Heart right ventricle (tissue), 16 donors: ENCODE measurements at regions not wholly inside any gene's neighbourhood (a gene's known extent, or its start where the extent isn't known, plus 50 kb on each side); places are given as distances from the start of the nearest gene placed in this dataset.

Experiments used
- ATAC-seq, 8 donors: fragments of 200-7000 bp; cut with Tn5 transposase; one replicate each; pipeline ENCODE4 v1.9.1; 2020; ENCODE audit warnings: mild to moderate bottlenecking in 8 of 8, moderate library complexity in 8 of 8, moderate number of reproducible peaks in 1 of 8
- DNase-seq, 2 donors: peaks; one replicate each; pipeline ENCODE4 v3.0.0-alpha.2; 2020
- H3K27ac ChIP-seq, 10 donors: fragments of 200-600 bp; sonication (generic) in 2 of 10; one replicate each; pipeline versions ENCODE4 v1.5.0 to v1.8.0; 2020 to 2022; ENCODE audit warnings: mild to moderate bottlenecking in 3 of 10
- H3K27me3 ChIP-seq, 7 donors: fragments of 200-600 bp; one replicate each; pipeline ENCODE4 v1.8.0; 2021 to 2022; ENCODE audit warnings: mild to moderate bottlenecking in 2 of 7
- H3K36me3 ChIP-seq, 9 donors: fragments of 200-600 bp; sonication (generic) in 1 of 9; one replicate each; pipeline versions ENCODE4 v1.5.0 to v1.8.0; 2020 to 2022; ENCODE audit warnings: mild to moderate bottlenecking in 2 of 9
- H3K4me1 ChIP-seq, 9 donors: fragments of 200-600 bp; sonication (generic) in 1 of 9; one replicate each; pipeline versions ENCODE4 v1.5.0 to v1.8.0; 2020 to 2022; ENCODE audit warnings: mild to moderate bottlenecking in 4 of 9
- H3K4me3 ChIP-seq, 10 donors: fragments of 200-600 bp; sonication (generic) in 2 of 10; one replicate each; pipeline versions ENCODE4 v1.5.0 to v1.8.0; 2020 to 2022; ENCODE audit warnings: mild to moderate bottlenecking in 7 of 10, moderate library complexity in 2 of 10
- H3K9me3 ChIP-seq, 11 donors: fragments of 200-600 bp in 10 of 11; sonication (generic) in 2 of 11; one replicate each; pipeline versions ENCODE4 v1.5.0 to v1.8.0; 2013 to 2022; ENCODE audit warnings: mild to moderate bottlenecking in 2 of 11, control low read depth in 1 of 11, moderate library complexity in 1 of 11
- WGBS, 2 donors: extraction: QIAGEN DNeasy Blood & Tissue Kit; methylation state at CpG; one replicate each; pipeline ENCODE4 v1.1.7; 2013; ENCODE audit warnings: inconsistent platforms in 1 of 2; 5-methylcytosine and 5-hydroxymethylcytosine counted together
- intact Hi-C, 10 donors: fragments of 100-400 bp; cut with DNase I; formaldehyde crosslinking; loops; one replicate each; pipeline versions ENCODE4 v1.11.1 to v1.14.2; 2022
- TF ChIP-seq, protein P1 (sequence below), 9 donors: fragments of 200-600 bp; sonication (generic) in 2 of 9; IDR thresholded peaks; one replicate each; pipeline versions ENCODE4 v1.5.0 to v1.8.0; 2021 to 2022; ENCODE audit warnings: antibody characterized with exemption in 9 of 9, mild to moderate bottlenecking in 5 of 9, moderate library complexity in 1 of 9
- donor health status: Arrhythmogenic right ventricular cardiomyopathy.
- donor health status: ischemic (EF 13 %, LVEDD 7.1; RV severe dilation, severe dysfunction).
- donor health status: healthy with polysubstance abuse.
- donor health status: DM: no; HTN: yes; CAD: no.
- donor health status: DM: no; HTN: no; CAD: no.
- donor health status: ischemic (EF 25% LVEDD 6.9; RV normal size, moderate dysfunction).
- donor health status: ischemic (EF 25% LVEDD 5.7; RV mildly dilated, moderate dysfunction).
- donor health status: healthy.
- donor health status: DM: yes; HTN: yes; CAD: no.
- donor health status: Ischemic cardiomyopathy.
- donor health status: ischemic (EF 35%, LVEDD 5.7; RV mildly dilated, moderate dysfunction).
- donor health status: nonischemic (EF 11% LVEDD 7.7; RV severe dilation, severe dysfunction).
- donor health status: DM: yes; HTN: yes; CAD: no.
- donor health status: PGD.
- donor health status: ischemic (EF 29% LVEDD 5.4; RV normal size, mild dysfunction).
- donor health status: nonischemic (EF 23%, LVEDD 6.1; RV moderate dilation, normal function).

DNA sequence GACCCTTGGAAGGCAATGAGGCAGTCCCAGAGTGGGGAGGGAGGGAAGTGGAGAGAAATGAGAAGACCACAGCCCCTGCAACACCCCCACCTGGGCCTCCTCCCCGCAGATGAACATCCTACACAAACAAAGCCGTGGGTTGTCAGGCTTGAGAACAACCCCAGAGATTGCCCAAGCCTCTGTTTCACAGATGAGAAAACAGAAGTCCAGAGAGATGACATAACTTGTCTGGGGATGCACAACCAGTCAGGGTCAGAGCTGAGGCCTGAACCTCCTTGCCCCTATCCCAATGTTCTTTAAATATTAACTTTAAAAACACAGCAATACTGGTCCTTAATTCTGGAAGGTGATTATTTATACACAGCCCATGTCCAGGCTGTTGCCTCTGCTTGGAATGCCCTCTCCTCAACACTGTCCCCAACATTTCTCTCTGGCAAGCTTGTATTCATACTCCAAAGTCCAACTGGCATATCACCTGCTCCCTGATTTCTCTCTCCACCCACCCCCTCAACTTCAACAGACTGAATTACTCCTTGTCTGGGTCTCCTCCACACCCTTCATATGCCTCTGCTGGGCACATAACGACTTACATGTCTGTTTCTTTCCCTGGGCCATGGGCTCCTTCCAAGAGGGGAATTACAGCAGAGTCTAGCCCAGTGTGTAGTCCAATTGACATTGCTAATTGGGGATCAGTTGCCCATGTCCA lies 135.5 kb upstream of the LRFN2 start:
- no peak overlapping the region for H3K4me3 ChIP-seq
- H3K27ac ChIP-seq, result no peak overlapping the region
- DNase-seq (no peak), ATAC-seq (no peak)
- TF ChIP-seq, protein P1, sequence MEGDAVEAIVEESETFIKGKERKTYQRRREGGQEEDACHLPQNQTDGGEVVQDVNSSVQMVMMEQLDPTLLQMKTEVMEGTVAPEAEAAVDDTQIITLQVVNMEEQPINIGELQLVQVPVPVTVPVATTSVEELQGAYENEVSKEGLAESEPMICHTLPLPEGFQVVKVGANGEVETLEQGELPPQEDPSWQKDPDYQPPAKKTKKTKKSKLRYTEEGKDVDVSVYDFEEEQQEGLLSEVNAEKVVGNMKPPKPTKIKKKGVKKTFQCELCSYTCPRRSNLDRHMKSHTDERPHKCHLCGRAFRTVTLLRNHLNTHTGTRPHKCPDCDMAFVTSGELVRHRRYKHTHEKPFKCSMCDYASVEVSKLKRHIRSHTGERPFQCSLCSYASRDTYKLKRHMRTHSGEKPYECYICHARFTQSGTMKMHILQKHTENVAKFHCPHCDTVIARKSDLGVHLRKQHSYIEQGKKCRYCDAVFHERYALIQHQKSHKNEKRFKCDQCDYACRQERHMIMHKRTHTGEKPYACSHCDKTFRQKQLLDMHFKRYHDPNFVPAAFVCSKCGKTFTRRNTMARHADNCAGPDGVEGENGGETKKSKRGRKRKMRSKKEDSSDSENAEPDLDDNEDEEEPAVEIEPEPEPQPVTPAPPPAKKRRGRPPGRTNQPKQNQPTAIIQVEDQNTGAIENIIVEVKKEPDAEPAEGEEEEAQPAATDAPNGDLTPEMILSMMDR (IDR thresholded peaks at IDR 0.05), result no peak
- 78 to 87% methylated on average over 3 of the region's 3 CpGs for WGBS, 2 donors
- intact Hi-C loops, result no loop called here
- H3K4me1 ChIP-seq, result peaks cover 0 to 16% (median 5%) of the 10 kb centered on the region in 9 donors
- H3K9me3 ChIP-seq, result no peaks in the 10 kb centered on the region
- no peaks in the 10 kb centered on the region for H3K36me3 ChIP-seq
- no peaks in the 10 kb centered on the region for H3K27me3 ChIP-seq

DNA sequence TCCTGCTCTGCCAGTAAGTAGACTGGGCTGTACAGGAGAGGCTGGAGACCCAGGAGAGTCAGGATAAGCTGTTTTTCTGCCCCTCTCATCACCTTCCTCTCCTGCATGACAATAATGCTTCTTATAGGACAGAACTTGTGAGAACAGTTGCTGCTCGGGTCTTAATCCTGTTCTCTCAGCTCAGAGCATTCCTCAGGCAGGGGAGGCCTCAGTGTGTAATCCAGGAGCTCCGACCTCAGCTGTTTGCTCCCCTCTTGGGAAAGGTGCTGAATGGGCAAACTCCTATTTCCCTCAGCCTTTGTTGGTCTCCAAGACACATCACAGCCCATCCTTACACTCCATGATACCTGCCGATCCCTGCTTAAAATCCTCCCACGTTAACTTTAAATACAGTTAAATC lies 134.9 kb upstream of the LRFN2 start:
- DNase-seq (no peak), ATAC-seq (no peak)
- intact Hi-C loops, result no loop called here
- H3K4me3 ChIP-seq, result no peak overlapping the region
- peaks cover 0 to 16% (median 5%) of the 10 kb centered on the region in 9 donors for H3K4me1 ChIP-seq
- H3K27ac ChIP-seq, result no peak overlapping the region
- no peaks in the 10 kb centered on the region for H3K36me3 ChIP-seq
- no peaks in the 10 kb centered on the region for H3K27me3 ChIP-seq
- H3K9me3 ChIP-seq, result peaks cover 0 to 4% (median 0%) of the 10 kb centered on the region in 11 donors
- TF ChIP-seq, protein P1 (IDR thresholded peaks at IDR 0.05), result no peak
- 80 to 91% methylated on average over 4 of the region's 4 CpGs for WGBS, 2 donors

DNA sequence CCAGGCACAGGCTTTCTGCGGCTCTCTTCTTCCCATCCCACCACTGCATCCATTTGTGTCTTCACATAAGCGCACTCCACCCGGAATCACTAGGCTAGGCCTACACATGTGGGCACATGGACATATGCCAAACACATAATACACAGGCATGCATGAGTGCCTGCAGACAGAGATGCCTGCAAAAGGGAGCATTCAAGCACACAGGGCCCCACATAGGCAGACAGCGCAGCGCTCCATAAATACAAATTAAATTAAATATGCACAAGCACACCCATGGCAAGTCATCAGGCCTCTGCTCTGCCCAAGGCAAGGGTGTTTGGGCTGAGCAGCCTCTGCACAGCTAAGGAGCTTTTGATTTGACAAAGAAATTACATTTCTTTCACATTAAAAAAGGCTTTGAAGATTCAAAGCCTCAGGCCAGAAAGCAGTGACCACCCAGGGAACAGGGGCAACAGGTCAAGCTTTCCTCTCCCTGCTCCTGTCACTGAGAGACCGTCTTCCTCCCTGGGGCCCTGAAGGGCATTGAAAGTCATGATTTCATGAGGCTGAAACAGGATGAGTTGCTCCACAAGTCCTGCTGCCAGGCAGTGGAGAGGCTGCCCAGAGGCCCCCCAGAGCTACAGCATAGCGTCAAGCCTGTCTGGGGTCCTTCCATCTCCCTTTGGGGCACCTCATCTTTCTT lies 134.2 kb upstream of the LRFN2 start:
- H3K27me3 ChIP-seq, result no peaks in the 10 kb centered on the region
- DNase-seq (no peak), ATAC-seq (no peak)
- TF ChIP-seq, protein P1 (IDR thresholded peaks at IDR 0.05), result no peak
- peaks cover 0 to 16% (median 5%) of the 10 kb centered on the region in 9 donors for H3K4me1 ChIP-seq
- H3K27ac ChIP-seq, result no peak overlapping the region
- H3K9me3 ChIP-seq, result peaks cover 0 to 4% (median 0%) of the 10 kb centered on the region in 11 donors
- H3K36me3 ChIP-seq, result no peaks in the 10 kb centered on the region
- 92 to 94% methylated on average over 7 of the region's 7 CpGs for WGBS, 2 donors
- intact Hi-C loops, result no loop called here
- H3K4me3 ChIP-seq, result no peak overlapping the region

DNA sequence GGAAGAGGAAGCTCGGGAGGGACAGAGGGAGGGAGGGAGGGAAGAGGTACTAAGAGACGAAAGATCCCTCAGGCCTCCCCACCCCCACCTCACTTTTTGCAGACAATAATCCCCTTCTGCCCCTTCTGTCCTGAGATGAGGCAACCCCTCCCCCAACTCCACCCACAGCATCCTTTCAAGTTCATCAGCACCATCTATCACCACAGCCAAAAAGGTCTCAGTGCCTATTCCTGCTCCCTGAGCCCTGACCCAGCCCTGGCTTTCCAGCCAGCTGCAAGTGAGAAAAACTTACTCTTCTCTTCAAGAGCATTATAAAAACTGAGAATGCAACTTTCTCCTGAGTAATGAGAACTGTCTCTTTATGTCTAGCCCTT lies 133.2 kb upstream of the LRFN2 start:
- H3K4me3 ChIP-seq, result peak overlapping the region in 1 of 10 donors; percentile 20
- 45 to 48% methylated on average over 2 of the region's 2 CpGs for WGBS, 2 donors

More for the DNA sequence above, 133.2 kb upstream of the LRFN2 start:
- TF ChIP-seq, protein P1 (IDR thresholded peaks at IDR 0.05), result no peak
- ATAC-seq, result no peak
- H3K27me3 ChIP-seq, result no peaks in the 10 kb centered on the region
- intact Hi-C loops, result no loop called here
- no peak for DNase-seq
- H3K27ac ChIP-seq, result peak overlapping the region in 4 of 10 donors; percentile 32 to 62 (median 56)
- peaks cover 0 to 16% (median 5%) of the 10 kb centered on the region in 9 donors for H3K4me1 ChIP-seq
- H3K9me3 ChIP-seq, result peaks cover 0 to 4% (median 0%) of the 10 kb centered on the region in 11 donors
- H3K36me3 ChIP-seq, result no peaks in the 10 kb centered on the region
